Stimulated activated CD8-positive, alpha-beta memory T cell treated with anti-CD3 and anti-CD28 coated beads, Interleukin-15, amount 100 ng/mL, for 4 hours (primary cell): ENCODE measurements at regions not wholly inside any gene's neighbourhood (a gene's known extent, or its start where the extent isn't known, plus 50 kb on each side); places are given as distances from the start of the nearest gene placed in this dataset.

Experiments used
- DNase-seq, 2 donors: peaks; one replicate each; pipeline ENCODE4 v3.0.0-alpha.2; 2020; ENCODE audit warnings: low read depth in 2 of 2

GRCh38 chr18:41630232-41630886 lies 324.7 kb upstream of the PIK3C3 start:
- DNase-seq: no peak

GRCh38 chr18:41624460-41624859 lies 330.6 kb upstream of the PIK3C3 start:
- no peak for DNase-seq

- no peak for DNase-seq
Measured at GRCh38 chr18:41621177-41621576, 333.9 kb upstream of the PIK3C3 start.

GRCh38 chr18:41618147-41618546 lies 336.9 kb upstream of the PIK3C3 start:
- DNase-seq: no peak

GRCh38 chr18:41617647-41618046 lies 337.4 kb upstream of the PIK3C3 start:
- no peak for DNase-seq

- no peak for DNase-seq
Measured at GRCh38 chr18:41613003-41613609, 341.9 kb upstream of the PIK3C3 start.

- DNase-seq: no peak
Measured at GRCh38 chr18:41604964-41605363, 350.1 kb upstream of the PIK3C3 start.

GRCh38 chr18:41602034-41602433 lies 353.0 kb upstream of the PIK3C3 start:
- DNase-seq: no peak

- DNase-seq: no peak
Measured at GRCh38 chr18:41600693-41601391, 354.2 kb upstream of the PIK3C3 start.

- no peak for DNase-seq
Measured at GRCh38 chr18:41599466-41599865, 355.6 kb upstream of the PIK3C3 start.

GRCh38 chr18:41594582-41594981 lies 360.5 kb upstream of the PIK3C3 start:
- no peak for DNase-seq

GRCh38 chr18:41593171-41593675 lies 361.8 kb upstream of the PIK3C3 start:
- no peak for DNase-seq

- DNase-seq: no peak
Measured at GRCh38 chr18:41587976-41588375, 367.1 kb upstream of the PIK3C3 start.

GRCh38 chr18:41585512-41585911 lies 369.5 kb upstream of the PIK3C3 start:
- DNase-seq: no peak

GRCh38 chr18:41579185-41579584 lies 375.8 kb upstream of the PIK3C3 start:
- no peak for DNase-seq

GRCh38 chr18:41577529-41577928 lies 377.5 kb upstream of the PIK3C3 start:
- DNase-seq: no peak

- no peak for DNase-seq
Measured at GRCh38 chr18:41576643-41577042, 378.4 kb upstream of the PIK3C3 start.

- no peak for DNase-seq
Measured at GRCh38 chr18:41569867-41570266, 385.2 kb upstream of the PIK3C3 start.

GRCh38 chr18:41561961-41562360 lies 393.1 kb upstream of the PIK3C3 start:
- no peak for DNase-seq

- DNase-seq: no peak
Measured at GRCh38 chr18:41558715-41559114, 396.3 kb upstream of the PIK3C3 start.

- no peak for DNase-seq
Measured at GRCh38 chr18:41553716-41554115, 401.3 kb upstream of the PIK3C3 start.

- DNase-seq: no peak
Measured at GRCh38 chr18:41548521-41549260, 406.3 kb upstream of the PIK3C3 start.
